Amygdala (tissue), 56 donors: ENCODE measurements at regions not wholly inside any gene's neighbourhood (a gene's known extent, or its start where the extent isn't known, plus 50 kb on each side); places are given as distances from the start of the nearest gene placed in this dataset.
"Not testable (repeated sequence)": the region's sequence is repeated elsewhere in the genome, so short reads cannot be mapped to it uniquely, and the experiment has no call there.

Experiments used
- DNase-seq, 56 donors: peaks; one replicate each; lab custom pipeline; 2025; lab: John Stamatoyannopoulos, UW

- DNase-seq, result no peak
Observed at GRCh38 chr16:64090327-64090726, 1031.5 kb downstream of the CDH11 start.

DNA sequence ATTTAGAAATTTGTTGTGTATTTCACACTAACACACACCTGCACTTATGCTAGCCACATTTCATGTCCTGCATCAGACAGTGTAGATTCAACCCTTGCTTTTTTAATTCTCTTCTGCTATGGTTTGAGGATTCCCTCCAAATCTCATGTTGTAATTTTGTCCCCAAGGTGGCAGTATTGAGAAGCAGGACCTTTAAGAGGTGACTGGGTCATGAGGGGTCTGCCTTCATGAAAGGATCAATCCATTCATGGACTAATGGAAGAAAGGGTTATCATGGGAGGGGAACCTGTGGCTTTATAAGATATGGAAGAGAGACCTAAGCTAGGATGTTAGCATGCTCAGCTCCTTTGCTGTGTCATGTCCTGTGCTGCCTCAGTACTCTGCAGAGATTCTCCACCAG, 1032.2 kb downstream of the CDH11 start:
- DNase-seq, result no peak

DNA sequence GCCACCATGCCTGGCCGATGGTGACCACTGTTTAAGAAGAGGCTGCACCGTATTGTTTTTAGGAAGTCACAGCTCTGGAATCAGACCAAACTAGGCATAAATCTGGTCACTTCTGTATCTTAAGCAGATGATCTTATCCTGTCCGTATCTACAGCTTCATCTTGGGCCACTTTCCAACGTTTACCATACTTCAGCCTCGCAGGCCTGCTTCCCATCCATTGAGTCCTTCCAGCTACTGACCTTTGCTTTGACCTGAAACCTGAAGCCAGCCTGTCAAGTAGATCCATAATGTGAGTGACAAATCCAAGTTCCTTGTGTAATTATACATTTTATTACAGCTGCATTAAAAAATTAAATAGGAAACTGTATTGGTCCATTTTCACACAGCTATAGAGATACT, 1033.0 kb downstream of the CDH11 start:
- no peak for DNase-seq

DNA sequence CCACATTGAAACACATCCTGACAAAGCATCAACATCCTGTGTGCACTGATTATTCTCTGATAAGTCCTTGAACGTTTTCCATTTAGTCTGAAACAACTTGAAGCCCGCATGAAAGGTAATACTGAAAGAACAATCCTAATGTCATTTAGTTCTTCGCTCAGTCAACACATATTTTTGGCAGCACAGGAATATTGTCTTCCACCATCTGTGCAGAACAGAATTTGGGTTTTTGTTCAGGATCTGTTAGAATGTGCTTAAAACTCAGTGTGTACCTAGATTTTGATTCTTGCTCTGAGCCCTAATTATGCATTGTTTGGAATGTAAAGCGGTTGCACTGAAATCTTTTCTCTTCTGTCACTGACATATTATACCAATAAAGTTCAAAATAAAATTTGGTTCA, 1036.6 kb downstream of the CDH11 start:
- no peak for DNase-seq

- no peak for DNase-seq
Observed at GRCh38 chr16:64084706-64085105, 1037.2 kb downstream of the CDH11 start.

DNA sequence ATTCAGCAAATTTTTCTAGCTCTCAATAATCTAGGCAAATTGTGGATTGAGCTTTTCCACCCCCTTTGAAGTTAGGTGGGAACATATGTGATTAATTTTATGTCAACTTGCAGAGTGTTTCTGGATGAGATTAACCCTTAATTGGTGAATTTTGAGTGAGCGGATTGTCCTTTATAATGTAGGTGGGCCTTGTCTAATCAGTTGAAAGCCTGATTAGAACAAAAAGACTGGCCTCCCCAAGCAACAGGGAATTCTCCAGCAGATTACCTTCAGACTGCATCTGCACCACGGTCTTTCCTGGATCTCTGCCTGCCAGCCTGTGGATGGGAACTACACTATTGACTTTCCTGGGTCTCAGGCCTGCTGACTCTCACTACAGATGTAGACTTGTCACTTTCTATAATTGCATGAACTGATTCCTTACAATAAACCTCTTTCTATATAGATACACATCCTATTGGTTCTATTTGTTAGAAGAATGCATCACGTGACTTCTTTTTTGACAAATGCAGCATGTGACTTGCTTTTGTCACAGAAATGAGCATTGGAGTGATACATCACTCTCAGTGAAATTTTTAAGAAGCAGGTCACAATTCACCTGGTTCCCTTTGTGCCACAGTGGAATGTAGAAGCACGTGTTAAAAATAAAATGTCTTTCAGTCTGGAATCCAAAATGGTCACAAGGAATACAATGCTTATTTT, 1038.3 kb downstream of the CDH11 start:
- DNase-seq, result no peak

DNA sequence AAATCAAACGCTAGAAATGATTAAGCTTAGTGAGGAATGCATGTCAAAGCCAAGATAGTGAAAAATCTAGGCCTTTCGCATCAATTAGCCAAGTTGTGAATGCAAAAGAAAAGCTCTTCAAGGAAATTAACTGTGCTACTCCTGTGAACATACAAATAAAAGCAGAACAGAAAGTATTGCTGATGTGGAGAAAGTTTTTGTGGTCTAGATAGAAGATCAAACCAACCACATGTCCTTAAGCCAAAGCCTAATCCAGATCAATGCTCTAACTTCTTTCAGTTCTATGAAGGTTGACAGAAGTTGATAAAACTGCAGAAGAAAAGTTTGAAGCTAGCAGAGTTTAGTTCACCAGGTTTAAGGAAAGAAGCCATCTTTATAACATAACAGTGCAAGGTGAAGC, 1044.6 kb downstream of the CDH11 start:
- no peak for DNase-seq

GRCh38 chr16:64074706-64075105, 1047.2 kb downstream of the CDH11 start:
- DNase-seq, result no peak

- not testable (repeated sequence) for DNase-seq
Observed at GRCh38 chr16:64072131-64072730, 1049.6 kb downstream of the CDH11 start.

DNA sequence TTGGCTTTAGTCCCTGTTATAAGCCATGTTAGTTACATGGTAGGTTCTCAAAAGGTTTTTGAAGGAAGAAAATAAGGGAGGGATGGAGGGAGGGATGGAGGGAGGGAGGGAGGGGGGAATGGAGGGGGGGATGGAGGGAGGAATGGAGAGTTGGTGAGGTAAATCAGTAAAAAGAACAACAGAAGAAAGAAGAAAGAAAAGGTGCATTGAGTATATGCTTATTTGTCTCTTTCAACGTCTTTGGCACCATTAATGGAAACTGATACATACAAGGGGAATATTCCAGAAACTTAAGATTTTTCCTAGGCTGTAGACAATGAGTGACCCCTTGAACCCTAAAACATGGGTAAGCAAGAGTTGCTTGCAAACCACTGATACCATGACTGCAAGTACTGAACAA, 1056.3 kb downstream of the CDH11 start:
- no peak for DNase-seq

DNA sequence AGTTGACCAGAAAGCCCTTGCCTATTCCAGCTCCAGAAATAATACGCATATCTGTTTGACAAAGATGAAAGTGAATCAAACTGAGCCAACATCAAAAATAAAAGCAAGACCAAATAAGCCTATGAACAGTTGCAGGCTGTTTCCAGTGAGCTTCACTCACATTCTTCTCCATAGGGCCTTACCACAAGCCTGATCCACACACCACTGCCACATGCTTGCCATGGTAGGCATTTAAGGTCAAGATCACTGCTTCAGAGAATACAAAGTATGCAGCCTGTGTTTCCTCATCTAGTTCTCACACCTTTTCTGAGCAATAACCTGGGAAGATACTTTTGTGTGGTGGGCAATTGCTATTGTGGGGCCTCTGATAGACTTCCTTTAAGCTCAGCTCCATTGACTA, 1060.2 kb downstream of the CDH11 start:
- DNase-seq, result no peak

DNA sequence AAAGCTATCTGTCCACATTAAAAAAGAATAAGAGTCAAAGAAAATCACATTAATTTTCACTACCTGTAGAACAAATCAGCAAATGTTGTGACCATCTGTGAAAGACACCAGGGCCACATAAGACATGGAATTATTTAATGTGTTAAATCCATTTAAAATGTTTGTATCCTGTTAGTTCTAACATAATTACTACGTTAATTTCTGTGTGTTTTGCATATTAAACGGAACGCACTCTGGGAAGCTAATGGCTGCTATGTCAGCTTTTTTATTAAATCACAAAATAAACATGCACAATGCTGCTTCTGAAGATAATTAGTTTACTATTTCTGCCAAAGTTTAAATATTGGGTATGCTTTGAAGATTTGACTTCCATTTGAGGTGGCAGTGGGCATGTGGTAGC, 1061.2 kb downstream of the CDH11 start:
- DNase-seq, result no peak

- no peak for DNase-seq
Observed at GRCh38 chr16:64058685-64059084, 1063.2 kb downstream of the CDH11 start.

DNA sequence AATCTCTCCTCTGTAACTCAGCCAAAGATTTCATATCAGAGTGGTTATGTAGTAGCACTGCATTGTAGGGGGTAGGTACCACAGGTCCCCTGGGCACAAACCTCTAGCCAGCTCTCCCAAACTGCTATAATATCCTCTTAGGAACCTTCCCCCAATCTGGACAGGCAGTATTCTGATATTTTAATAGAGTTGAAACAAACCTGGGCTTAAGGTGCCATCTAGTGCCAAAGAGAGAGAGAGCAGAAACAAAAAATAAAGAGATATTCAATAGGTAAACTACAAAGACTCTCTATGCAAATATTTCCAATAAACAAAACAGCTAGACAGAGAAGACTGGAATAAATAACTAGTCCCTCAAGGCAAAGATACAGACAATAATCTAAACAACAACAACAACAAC, 1070.0 kb downstream of the CDH11 start:
- no peak for DNase-seq

DNA sequence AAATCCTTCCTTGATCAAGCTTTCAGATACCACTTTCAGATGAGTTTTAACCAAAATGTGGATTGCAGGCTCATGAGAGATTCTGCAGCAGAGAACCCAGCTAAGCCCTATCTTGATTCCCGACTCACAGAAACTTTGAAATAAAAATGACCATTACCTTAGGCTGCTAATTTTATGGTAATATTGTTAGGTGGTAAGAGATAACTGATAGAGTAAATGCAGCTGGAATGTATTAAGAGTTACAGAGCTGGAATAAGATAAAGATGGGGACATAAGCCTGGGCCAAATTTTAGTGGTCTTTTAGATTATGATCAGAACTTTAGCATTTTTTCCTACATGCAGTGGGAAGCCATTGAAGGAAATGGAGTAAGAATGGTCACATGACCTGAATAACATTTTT, 1074.0 kb downstream of the CDH11 start:
- DNase-seq, result no peak

GRCh38 chr16:64047207-64047606, 1074.7 kb downstream of the CDH11 start:
- DNase-seq, result no peak

- no peak for DNase-seq
Observed at GRCh38 chr16:64035337-64035736, 1086.5 kb downstream of the CDH11 start.

- no peak for DNase-seq
Observed at GRCh38 chr16:64019339-64019738, 1102.5 kb downstream of the CDH11 start.

DNA sequence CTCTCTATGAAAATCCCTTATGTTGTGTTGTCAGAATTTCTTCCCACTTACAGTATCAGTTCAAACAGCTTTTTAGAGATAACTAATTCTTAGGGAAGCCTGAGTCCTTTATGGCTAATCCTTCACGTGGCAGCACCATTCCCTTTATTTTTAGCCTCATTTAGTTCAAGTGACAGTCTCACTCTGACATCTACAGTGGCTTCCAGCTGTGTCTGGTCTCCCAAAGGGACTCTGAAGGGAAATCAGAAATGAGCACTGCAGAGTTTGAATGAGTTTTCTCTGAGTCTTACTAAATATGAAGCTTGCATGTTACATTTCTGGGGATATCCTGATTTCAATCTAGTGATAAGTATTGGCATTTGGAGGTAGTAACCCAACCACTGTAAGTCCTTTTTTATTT, 1104.1 kb downstream of the CDH11 start:
- DNase-seq, result no peak

DNA sequence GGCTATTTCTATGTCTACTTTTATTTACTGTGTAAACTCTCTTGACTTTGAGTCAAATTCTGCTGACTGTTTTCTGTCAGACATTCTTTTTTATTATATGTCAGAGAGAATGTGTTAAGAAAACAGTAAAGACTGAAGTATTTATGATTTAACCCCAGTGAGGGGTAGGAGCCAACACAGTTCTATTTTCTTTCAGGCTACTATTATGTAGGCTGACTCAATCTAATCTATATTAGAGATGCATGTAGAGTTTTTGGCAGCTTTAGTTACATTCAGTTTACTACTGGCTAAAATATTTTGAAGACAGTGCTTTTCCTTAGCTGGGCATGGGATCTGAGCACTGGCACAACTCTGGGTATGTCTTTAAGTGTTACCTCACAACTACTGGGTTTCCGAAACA, 1108.0 kb downstream of the CDH11 start:
- no peak for DNase-seq

- no peak for DNase-seq
Observed at GRCh38 chr16:64012166-64012565, 1109.7 kb downstream of the CDH11 start.

DNA sequence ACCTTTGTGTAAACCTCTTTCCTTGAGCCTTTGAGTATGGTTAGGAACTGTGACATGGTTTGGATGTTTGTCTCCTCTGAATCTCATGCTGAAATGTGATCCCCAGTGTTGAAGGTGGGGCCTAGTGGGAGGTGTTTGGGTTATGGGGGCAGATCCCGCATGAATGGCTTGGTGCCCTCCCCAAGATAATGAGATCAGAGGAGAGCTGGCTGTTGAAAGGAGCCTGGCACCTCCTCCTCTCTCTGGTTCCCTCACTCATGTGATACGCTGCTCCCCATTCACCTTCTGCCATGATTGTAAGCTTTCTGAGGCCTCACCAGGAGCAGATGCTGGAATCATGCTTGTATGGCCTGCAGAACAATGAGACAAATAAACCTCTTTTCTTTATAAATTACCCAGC, 1110.2 kb downstream of the CDH11 start:
- no peak for DNase-seq

GRCh38 chr16:64008131-64008530, 1113.7 kb downstream of the CDH11 start:
- no peak for DNase-seq
